ENCODE measurements at regions not wholly inside any gene's neighbourhood (a gene's known extent, or its start where the extent isn't known, plus 50 kb on each side); places are given as distances from the start of the nearest gene placed in this dataset.
"Not testable (repeated sequence)": the region's sequence is repeated elsewhere in the genome, so short reads cannot be mapped to it uniquely, and the experiment has no call there.

GRCh38 chr15:39230205-39230907, 350.5 kb upstream of the THBS1 start:
- DNase-seq = no peak

GRCh38 chr15:39230908-39231285, 350.0 kb upstream of the THBS1 start:
- no peak for DNase-seq

GRCh38 chr15:39232512-39232911, 348.4 kb upstream of the THBS1 start:
- no peak for DNase-seq

- DNase-seq = no peak
Measured at GRCh38 chr15:39235084-39235795, 345.6 kb upstream of the THBS1 start.

GRCh38 chr15:39236375-39236774, 344.5 kb upstream of the THBS1 start:
- DNase-seq = no peak

GRCh38 chr15:39238443-39238842, 342.4 kb upstream of the THBS1 start:
- no peak for DNase-seq

GRCh38 chr15:39239562-39239961, 341.3 kb upstream of the THBS1 start:
- no peak for DNase-seq

- no peak for DNase-seq
Measured at GRCh38 chr15:39242345-39242744, 338.5 kb upstream of the THBS1 start.

GRCh38 chr15:39243396-39243795, 337.5 kb upstream of the THBS1 start:
- no peak for DNase-seq

- DNase-seq = no peak
Measured at GRCh38 chr15:39244776-39245175, 336.1 kb upstream of the THBS1 start.

GRCh38 chr15:39246523-39246922, 334.4 kb upstream of the THBS1 start:
- no peak for DNase-seq

GRCh38 chr15:39247574-39247973, 333.3 kb upstream of the THBS1 start:
- no peak for DNase-seq

- no peak for DNase-seq
Measured at GRCh38 chr15:39248204-39248603, 332.7 kb upstream of the THBS1 start.

- DNase-seq = no peak
Measured at GRCh38 chr15:39250001-39250400, 330.9 kb upstream of the THBS1 start.

GRCh38 chr15:39250460-39251186, 330.3 kb upstream of the THBS1 start:
- DNase-seq = no peak

- DNase-seq = no peak
Measured at GRCh38 chr15:39251413-39252133, 329.3 kb upstream of the THBS1 start.

GRCh38 chr15:39252134-39252470, 328.8 kb upstream of the THBS1 start:
- DNase-seq = no peak

GRCh38 chr15:39253552-39253951, 327.3 kb upstream of the THBS1 start:
- DNase-seq = no peak

GRCh38 chr15:39254181-39254580, 326.7 kb upstream of the THBS1 start:
- DNase-seq = no peak

GRCh38 chr15:39255760-39256159, 325.1 kb upstream of the THBS1 start:
- no peak for DNase-seq

- no peak for DNase-seq
Measured at GRCh38 chr15:39260391-39260790, 320.5 kb upstream of the THBS1 start.

- DNase-seq = no peak
Measured at GRCh38 chr15:39260791-39261190, 320.1 kb upstream of the THBS1 start.

- DNase-seq = not testable (repeated sequence)
Measured at GRCh38 chr15:39261397-39262183, 319.3 kb upstream of the THBS1 start.
